Heart left ventricle (tissue), 13 donors: ENCODE measurements at regions not wholly inside any gene's neighbourhood (a gene's known extent, or its start where the extent isn't known, plus 50 kb on each side); places are given as distances from the start of the nearest gene placed in this dataset.

Source experiments
- CTCF ChIP-seq, 12 donors: fragments of 200-600 bp; sonication (generic) in 4 of 12; IDR thresholded peaks; one replicate each; pipeline versions ENCODE4 v1.5.0 to v1.8.0; 2018 to 2022; ENCODE audit warnings: antibody characterized with exemption in 12 of 12, mild to moderate bottlenecking in 5 of 12
- POLR2A ChIP-seq, 2 donors: fragments of 450-650 bp; IDR thresholded peaks; one replicate each; pipeline ENCODE4 v1.6.1; 2017; ENCODE audit warnings: antibody characterized with exemption in 2 of 2, mild to moderate bottlenecking in 2 of 2, moderate library complexity in 2 of 2
- donor health status: ischemic (EF 13 %, LVEDD 7.1; RV severe dilation, severe dysfunction).
- donor health status: DM: no; HTN: yes; CAD: no.
- donor health status: DM: no; HTN: no; CAD: no.
- donor health status: ischemic (EF 25% LVEDD 6.9; RV normal size, moderate dysfunction).
- donor health status: ischemic (EF 25% LVEDD 5.7; RV mildly dilated, moderate dysfunction).
- donor health status: ischemic (EF 35%, LVEDD 5.7; RV mildly dilated, moderate dysfunction).
- donor health status: nonischemic (EF 11% LVEDD 7.7; RV severe dilation, severe dysfunction).
- donor health status: DM: yes; HTN: yes; CAD: no.
- donor health status: PGD.
- donor health status: ischemic (EF 29% LVEDD 5.4; RV normal size, mild dysfunction).
- donor health status: nonischemic (EF 23%, LVEDD 6.1; RV moderate dilation, normal function).

- TF ChIP-seq CTCF (IDR thresholded peaks at IDR 0.05): no peak
- TF ChIP-seq POLR2A (IDR thresholded peaks at IDR 0.05): no peak
Observed at GRCh38 chr21:29238967-29239290, 59.8 kb upstream of the BACH1 start.
